Hippocampal formation (tissue), 2 donors: ENCODE measurements at regions not wholly inside any gene's neighbourhood (a gene's known extent, or its start where the extent isn't known, plus 50 kb on each side); places are given as distances from the start of the nearest gene placed in this dataset.

Experiments used
- DNase-seq, 2 donors: peaks; one replicate each; lab custom pipeline; 2025; lab: John Stamatoyannopoulos, UW

DNA sequence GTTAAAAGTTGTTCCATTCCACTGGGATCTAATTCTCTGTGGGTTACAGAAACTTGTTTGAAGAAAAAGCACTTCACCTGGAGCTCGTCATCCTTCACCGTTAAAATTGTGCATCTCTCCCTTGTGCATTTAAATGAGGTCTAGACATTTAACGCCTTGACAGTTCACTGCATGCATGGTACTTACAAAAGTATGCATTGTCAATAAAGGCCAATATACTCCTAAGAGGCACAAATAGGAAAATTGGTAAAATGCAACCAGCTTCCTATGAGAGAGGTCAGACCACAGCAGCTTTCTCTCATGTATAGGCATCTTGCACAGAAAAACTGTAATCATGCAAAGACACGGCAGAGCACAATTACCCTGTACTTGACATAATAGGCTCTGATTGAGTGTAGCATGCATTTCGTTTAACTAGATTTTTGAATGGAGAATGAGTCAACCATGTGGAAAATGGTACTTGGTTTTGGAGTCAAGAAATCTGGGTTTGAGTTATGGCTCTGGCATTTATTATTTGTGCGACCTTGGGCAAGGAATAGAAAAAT is 378.5 kb downstream of the RFPL4B start:
- no peak for DNase-seq

DNA sequence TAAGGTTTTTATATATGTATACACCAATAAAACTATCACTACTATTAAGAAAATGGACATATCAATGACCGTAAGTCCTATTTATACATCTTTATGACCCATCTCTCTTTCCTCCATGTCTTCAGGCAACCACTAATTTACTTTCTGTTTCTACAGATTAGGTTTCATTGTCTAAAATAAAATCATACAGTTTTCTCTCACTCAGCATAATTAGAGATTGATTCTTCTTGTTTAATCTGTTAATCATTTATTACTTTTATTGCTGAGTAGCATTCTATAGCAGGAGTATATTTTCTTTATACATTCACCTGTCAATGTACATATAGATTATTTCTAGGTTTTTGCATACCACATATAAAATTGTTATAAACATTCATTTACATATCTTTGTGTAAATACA is 388.0 kb downstream of the RFPL4B start:
- DNase-seq: no peak

DNA sequence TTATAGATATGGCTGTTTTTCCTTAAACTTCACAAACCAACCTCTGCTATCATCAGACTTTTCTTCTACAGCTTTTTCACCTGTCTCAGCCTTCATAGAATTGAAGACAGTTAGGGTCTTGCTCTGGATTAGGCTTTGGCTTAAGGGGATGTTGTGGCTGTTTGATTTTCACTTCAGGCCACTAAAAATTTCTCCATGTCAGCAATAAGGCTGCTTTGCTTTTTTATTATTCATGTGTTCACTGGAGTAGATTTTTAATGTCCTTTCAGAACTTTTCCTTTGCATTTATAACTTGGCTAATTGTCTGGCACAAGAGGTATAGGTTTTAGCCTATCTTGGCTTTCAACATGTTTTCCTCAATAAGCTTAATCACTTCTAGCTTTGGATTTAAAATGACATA is 392.6 kb downstream of the RFPL4B start:
- no peak for DNase-seq

DNA sequence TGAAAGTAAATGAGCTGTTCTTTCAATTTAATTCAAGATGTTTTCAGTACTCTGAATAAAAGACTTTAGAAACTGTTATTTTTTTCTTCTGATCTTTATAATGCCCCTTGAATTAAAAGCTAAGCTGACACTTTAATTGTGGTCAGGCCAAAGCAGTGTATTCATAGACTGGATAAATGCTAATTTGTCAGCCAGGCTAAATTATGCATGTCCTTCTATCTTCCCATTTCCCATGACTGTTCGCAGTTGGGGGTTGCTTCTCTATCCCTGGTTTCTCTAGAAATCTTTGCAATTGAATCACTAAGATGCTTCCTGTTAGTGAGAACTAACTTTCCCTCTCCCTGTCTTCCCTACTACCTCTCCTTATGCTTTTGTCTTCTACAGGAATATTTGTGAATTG is 396.2 kb downstream of the RFPL4B start:
- DNase-seq: peak in 1 of 2 donors; percentile 18

DNA sequence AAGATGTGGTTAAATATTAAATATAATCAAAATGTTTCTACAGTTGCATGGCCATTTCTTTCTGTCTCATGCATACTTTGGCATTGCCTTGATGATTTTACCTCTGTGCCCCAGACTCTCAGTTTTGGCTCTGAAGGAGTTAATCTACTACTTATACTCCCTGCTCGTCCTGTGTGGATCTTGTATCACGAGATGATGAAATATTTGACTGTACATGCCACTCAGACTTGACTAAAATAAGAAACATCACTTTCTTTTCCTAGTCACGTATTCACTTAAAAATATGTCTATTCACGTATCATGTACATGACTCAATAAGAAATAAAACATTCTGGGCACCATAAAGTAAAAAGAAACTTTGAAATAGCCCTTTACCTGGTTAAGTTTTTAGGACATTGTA is 397.7 kb downstream of the RFPL4B start:
- DNase-seq: no peak

DNA sequence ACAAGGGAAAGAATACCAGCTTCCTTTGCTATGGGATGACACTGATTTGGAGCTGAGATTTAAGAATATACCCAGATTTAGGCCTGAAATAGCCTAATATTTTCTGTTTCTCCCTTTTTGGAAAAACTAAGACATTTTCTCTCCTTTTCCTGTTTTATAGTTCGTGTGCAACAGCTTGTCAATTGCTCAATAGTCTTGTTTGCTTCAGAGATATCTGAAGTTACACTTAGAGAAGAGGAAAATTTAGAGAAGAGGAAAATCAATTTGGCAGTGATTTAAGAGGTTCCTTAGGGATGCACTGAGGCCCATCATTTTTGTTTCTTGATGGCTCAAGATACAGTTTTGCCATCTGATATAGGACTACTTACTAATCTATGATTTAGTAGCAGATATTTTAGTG is 398.6 kb downstream of the RFPL4B start:
- DNase-seq: no peak

DNA sequence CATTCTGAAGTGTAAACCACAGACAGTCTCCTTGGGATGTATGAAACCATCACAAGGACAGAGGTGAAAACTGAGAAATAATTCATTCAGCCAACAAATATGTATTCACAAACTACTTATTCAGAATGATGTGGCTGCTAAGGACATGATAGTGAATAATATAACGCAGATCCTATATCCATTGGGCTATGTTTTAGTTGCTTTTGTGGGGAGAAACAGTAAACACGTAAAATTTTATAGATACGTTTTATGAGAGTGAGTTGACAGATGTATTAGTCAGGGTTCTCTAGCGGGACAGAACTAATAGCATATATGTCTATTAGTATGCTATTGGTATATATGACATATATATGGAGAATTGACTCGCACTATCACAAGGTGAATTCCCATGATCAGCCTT is 402.5 kb downstream of the RFPL4B start:
- no peak for DNase-seq

DNA sequence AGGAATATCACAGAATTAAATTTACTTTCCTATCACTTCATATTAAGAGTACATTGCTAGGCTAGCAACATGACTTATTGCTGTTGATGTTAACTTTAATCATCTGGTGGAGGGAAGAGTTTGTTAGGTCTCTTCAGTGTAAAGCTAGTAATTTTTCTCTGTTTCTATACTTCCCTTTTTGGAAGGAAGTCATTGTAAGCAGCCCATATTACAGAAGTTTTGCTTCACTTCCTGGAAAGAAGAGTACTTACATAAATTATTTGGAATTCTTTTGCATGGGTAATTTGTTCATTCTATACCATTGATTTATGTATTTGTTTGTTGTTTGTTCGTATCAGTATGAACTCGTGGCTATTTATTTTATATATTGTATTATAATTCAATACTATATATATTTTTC is 405.2 kb downstream of the RFPL4B start:
- DNase-seq: no peak

DNA sequence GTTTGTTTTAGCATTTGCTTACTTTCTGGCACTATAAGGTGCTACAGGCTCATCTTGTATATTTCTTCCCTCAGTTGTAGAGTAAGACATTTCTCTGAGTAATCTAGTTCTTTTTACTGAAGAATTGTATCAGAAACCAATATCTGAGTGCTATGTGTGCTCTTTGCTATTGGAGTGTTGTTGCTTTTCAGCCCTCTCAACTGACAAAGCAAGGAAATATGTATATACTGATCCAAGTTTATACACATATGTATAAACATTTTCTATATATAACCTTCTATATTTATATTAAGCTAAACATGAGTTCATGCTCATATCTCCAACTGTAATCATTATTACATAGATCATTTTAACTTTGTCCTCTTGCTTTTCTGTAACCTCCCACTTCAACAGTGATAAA is 405.7 kb downstream of the RFPL4B start:
- no peak for DNase-seq

DNA sequence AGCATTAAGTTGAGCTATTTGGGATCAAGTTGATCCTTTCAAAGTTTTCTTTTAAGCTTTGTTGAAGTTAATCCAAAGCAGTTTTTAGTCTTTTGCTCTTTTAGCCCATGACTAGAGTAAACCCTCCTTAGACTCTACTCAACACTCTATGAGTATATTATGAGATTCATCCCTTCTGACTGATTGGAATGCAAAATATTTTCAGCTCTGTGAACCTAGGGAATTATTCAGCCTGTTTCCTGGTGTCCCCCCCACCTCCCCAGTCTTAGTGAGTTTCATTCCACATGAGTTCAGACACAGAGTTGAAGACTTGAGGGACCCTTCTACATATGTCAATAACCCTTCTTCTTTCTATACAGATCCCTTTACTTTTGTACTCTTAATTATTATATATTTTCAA is 413.7 kb downstream of the RFPL4B start:
- DNase-seq: no peak

DNA sequence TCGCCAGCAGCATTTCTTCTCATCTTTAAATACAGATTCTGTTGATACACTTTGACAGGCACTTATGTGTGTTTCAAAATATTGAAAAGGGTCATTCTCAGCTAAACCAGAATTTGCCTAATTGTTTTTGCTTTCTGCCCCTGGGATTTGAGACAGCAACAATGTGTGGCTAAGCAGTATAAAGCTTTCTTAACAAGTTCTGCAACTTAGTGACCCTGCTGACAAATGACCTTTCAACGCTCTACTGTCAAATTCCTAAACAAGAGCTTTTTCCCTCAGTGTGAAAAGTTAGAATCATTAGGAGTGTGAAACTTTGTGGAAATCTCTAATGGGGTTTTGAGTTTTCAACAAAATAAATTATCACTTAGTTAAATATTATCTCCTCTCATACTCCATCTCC is 414.6 kb downstream of the RFPL4B start:
- no peak for DNase-seq

DNA sequence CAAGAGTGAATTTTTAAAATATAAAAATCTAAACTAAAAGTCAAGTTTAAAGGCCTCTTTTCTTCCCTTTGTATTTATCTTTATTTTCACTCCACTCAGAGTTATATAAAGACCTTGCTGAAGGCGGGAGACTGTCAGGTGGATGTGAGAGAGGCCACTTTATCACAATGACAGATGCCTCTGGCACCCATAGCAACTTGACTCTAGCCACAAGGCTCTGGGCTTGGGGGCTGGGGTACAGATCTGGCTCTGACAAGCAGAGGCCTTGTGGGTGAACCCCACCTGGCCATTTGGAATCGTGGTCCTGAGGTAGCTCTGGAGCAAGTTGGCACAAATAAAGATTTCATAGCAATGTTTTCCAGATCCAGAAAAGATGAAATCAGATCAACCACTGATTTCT is 417.2 kb downstream of the RFPL4B start:
- no peak for DNase-seq

DNA sequence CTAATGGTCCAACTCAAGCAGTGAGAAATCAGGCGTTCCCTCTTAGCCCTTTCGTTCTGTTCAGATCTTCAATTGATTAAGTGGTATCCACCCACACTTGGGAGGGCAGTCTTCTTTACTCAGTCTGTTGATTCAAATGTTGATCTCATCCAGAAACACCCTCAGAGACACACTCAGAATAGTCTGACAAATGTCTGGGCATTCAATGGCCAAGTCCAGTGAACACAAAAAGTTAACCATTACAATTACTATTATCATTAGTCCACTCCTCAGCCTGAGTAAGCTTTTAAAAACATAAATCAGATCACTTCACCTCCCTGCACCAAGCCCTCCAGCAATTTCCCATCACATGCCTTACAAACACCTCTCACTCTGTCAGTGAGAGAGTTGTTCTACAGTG is 423.2 kb downstream of the RFPL4B start:
- no peak for DNase-seq

DNA sequence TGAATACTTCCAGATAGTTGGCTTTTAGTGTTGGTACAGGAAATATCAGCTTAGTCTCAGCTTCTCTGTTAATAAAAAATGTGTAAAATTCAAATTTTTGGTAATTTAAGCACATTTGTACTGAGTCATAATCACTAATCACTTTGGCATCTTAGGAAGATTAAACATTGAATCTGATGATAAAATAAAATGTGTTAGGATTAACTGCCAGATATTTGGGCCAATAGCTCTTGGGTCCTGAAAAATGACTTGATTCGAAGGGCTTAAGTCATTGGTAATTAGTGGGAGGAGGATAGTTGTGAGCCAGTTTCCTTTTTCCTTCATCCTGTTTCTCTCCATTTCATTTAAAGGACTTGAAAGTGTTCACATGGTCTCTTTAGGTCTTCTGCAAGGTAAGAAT is 426.1 kb downstream of the RFPL4B start:
- no peak for DNase-seq

DNA sequence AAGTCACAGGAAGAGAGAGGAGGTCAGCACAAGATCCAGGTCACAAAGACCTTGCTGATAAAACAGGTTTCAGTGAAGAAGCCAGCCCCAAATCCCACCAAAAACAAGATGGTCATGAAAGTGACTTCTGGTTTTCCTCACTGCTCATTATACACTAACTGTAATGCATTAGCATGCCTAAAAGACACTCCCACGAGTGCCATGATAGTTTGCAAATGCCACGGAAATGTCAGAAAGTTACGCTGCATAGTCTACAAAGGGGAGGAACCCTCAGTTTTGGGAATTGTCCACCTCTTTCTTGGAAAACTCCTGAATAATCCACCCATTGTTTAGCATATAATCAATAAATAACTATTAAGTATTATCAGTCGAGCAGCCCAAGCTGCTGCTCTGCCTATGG is 427.2 kb downstream of the RFPL4B start:
- no peak for DNase-seq

DNA sequence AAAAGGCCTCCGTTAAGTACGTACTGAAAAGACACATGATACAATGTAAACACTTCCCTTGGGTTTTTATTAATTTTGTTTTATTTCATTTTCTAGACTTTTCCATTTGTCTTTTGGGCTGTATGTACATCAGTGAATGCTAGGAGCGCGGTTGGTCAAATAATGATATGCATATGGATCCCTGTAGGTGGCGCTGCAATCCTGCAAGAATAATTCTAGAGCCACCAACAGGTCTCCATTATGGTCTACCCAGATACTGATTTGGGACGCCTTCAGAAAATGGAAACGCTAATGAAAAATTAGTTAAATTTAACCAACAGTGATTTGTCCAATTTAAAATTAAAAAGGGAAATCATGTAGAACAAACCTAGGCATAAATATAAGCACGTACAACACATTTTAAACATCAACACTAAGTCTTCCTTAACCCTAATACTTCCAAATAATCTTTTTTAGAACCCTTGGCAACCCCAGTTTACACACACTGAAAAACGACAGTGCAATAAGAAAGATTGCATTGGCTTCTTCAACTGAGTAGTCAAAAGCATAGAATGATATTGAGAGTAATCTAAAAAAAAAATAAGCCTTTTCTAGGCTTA is 433.5 kb downstream of the RFPL4B start:
- DNase-seq: peak; percentile 65 to 85

DNA sequence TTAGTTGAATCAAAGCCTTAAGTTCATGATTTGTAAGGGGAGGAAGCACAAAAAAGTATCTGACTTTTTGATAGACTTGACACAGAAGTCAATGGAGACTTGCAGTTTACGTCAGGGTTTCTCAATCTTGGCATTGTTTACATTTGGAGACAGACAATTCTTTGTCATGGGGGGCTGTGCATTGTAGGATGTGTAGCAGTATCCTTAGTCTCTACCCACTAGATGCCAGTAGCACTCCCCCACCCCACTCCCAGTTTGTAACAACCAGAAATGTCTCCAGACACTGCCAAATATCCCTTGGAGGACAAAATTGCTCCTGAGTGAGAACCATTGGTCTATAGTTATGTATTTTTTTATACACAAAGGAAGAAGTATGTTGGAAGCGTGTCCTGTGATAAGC is 434.1 kb downstream of the RFPL4B start:
- no peak for DNase-seq

DNA sequence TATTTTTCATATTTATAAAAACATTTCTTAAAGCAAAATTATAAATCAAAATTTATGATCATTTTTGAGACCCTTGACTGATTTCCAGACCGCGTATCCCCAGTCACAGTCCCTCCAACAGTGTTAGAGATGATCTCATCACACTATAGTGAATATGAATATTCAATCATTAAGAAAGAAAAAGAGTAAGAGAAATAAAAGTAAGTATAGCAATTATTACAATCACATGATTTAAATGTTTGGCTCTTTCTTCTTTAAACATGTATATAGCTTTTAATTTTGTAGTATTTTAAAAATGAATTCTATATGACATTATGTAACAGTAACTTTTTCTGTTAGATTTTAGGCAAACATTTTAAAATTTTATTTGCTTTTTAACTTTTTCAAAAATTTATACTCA is 438.3 kb downstream of the RFPL4B start:
- DNase-seq: no peak

DNA sequence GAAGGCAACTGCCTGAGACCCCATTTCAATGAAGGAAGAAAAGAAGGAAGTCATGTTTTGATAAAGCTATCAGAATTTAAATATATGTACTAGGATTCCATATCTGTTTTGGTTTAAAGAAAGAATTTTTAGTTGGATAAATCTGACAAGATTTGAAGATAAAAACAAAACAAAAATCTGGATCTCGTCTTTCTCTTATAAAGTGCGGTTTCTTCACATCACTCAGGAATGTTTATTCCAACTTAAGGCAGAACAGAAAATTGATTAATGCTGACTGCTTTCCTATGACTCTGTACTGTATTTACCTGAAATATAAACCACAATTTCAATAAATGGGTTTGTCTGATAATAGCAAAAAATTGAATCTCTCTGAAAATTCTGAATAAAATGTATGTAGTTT is 439.7 kb downstream of the RFPL4B start:
- no peak for DNase-seq

DNA sequence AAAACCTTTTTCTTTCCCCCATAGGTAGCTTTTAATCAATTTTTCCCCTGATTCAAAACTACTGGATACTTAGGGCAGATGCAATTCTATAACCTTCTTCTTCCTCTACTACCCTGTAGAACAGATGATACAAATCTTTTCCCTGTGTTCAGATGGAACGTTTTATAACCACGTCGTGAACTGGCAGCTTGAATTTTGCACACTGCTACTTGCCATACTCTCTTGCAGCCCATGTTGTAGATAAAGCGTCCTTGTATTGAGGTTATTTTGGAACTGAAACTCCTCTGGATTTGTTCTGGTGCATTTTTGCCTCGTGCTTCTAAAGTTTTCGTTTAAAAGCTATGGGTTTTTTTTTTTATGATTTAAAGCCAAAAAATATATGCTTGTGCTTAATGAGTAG is 440.2 kb downstream of the RFPL4B start:
- no peak for DNase-seq

DNA sequence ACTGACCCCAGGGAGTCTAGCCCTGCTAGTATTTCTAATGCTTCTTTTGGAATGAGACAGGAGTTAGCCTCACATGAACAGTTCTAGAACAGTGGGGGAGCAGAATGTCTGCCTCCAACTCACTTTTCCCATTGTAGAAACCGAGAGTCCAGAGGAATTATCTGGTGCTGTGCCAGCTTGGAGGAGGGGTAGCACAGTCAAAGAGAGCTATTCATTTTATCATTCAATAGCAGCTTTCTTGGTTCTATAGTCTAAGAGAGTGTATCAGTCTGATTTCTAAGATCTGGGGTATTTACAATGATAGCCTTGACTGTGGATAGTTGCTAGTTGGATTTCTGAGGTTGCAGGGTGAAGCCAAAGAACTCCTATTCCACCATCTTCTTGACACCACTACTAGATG is 448.2 kb downstream of the RFPL4B start:
- DNase-seq: no peak

DNA sequence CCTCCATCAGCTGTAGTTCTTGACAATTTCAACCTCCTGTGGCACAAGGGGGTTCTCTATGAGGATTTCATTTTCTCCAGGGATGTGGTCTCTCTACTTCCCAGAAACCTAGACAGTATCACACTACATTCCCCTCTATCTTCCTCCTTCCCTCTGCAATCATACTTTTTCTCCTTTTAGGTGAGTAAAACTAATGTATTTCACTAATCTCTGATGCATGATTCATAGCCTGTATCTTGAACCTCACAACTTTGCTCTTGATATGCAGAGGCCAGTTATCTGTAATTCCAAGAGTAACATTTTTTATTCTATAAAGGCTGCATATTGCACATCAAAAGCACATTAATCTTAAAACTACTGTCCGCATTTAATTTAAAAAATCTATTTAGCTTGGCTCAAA is 449.6 kb downstream of the RFPL4B start:
- DNase-seq: no peak

DNA sequence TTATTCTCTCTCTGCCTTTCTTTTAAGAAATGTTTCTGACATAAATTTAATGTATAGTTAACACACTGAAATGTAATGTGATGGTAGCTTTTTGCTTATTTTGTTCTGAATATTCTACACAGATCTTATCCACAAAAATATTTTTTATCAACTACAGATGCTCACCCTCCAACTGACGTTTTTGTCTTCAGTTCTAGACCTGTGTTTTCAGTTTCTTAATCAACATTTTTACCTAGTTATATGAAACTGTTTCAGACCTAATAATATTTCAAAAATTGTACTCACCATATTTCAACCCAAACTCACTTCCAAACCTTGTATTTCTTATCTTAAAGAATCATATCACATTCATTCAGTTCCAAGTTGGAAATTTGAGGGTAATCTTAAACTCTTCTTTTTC is 452.8 kb downstream of the RFPL4B start:
- DNase-seq: no peak

DNA sequence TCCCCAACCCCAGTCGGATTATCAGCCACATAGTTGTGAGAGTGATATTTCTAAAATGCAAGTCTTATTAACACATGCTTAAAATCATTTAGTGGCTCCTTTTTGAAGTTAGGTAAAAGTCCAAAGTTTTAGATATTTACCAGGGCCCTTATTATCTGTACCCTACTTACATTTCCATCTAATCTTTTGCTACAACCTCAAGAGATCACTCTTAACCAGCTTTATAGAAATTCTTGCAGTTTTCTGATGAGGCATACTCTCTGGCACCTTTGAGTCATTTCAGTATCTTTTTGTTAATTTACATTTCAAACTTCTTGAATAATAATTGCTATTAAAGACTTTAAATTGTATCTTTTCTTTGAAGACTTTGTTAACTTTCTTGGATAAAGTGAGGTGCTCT is 453.3 kb downstream of the RFPL4B start:
- DNase-seq: no peak

DNA sequence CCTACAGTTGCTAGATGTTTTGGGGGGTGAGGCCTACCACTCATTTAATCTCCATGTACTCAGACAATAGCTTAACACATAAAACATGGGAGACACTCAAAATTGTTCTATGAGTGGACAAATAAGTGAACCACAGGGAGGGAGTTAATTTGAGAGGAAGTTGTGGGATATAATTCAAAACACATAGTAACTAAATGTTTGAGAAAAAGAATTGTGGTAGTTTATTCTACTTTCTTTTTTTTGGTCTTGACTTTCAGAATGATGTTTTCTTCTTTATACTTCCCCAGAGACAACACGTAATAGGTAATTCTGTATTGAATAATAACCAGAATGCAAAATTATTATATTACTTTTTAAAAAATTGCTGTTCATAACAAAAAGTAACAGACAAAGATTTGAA is 453.8 kb downstream of the RFPL4B start:
- DNase-seq: no peak
